GM12874 (cell line): ENCODE measurements at regions not wholly inside any gene's neighbourhood (a gene's known extent, or its start where the extent isn't known, plus 50 kb on each side); places are given as distances from the start of the nearest gene placed in this dataset.

Experiments
- TF ChIP-seq, protein P1 (sequence below): IDR thresholded peaks from 2 replicates; pipeline ENCODE4 v1.5.1; 2011; ENCODE audit warnings: low read depth, mild to moderate bottlenecking, control low read depth, low read length, moderate library complexity; ENCODE audit not compliant: insufficient read depth

DNA sequence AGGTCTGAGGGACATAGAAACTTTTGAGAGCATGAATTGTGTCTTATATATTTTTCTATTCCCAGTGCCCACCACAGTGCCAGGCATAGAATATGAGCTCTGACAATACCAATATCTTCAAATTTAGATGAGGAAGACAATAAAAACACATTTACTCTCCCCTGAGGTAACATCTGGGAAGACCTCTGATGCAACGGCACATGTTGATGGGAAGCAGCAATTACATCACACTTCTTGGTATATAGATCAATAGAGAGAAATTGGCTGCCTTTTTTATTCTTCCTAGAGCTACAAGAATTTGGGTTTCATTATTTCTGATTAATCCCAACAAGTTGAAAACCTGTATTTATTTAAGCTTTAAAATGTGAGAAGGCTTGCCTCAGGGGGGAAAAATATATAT lies 67.4 kb upstream of the SMAD1 start:
- TF ChIP-seq, protein P1, sequence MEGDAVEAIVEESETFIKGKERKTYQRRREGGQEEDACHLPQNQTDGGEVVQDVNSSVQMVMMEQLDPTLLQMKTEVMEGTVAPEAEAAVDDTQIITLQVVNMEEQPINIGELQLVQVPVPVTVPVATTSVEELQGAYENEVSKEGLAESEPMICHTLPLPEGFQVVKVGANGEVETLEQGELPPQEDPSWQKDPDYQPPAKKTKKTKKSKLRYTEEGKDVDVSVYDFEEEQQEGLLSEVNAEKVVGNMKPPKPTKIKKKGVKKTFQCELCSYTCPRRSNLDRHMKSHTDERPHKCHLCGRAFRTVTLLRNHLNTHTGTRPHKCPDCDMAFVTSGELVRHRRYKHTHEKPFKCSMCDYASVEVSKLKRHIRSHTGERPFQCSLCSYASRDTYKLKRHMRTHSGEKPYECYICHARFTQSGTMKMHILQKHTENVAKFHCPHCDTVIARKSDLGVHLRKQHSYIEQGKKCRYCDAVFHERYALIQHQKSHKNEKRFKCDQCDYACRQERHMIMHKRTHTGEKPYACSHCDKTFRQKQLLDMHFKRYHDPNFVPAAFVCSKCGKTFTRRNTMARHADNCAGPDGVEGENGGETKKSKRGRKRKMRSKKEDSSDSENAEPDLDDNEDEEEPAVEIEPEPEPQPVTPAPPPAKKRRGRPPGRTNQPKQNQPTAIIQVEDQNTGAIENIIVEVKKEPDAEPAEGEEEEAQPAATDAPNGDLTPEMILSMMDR = no peak

DNA sequence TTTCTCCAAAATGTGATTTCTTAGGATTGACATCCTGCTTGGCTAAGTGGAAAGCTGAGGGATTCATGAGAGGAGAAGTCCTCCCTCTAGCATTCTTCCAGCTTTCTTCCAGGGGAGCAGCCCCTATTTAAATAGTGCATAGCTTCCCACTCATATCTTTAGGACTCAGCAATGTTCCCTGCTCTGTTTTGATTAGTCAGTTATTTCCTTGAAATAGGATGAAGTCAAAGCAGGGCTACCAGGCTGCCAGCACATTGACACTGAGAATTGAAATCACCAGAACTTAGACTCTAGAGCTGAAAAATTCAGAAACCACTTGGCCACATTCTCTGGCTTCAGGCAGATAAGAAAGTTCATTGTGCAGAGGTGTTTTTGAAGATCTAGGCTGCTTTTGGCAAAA lies 74.7 kb upstream of the SMAD1 start:
- TF ChIP-seq, protein P1 = no peak

DNA sequence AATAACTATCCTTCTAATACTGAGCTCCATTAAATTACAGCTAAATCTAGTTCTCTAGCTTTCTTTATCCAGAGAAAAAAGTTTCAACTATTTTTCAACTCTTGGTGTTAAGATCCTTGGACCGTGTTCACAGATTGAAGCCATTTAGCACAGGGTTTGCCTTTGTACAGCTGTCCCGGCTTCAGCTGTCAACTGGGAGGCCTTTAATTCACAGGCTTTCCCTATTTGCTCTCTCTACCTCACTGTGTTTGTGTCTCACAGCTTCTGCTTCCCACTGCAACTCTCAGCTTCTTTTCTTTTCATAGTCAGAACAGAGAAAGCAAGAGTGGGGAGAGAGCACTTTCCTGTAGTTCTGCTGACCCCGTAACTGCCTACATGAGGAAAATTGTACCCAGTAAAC lies 76.9 kb upstream of the SMAD1 start:
- TF ChIP-seq, protein P1 = no peak

DNA sequence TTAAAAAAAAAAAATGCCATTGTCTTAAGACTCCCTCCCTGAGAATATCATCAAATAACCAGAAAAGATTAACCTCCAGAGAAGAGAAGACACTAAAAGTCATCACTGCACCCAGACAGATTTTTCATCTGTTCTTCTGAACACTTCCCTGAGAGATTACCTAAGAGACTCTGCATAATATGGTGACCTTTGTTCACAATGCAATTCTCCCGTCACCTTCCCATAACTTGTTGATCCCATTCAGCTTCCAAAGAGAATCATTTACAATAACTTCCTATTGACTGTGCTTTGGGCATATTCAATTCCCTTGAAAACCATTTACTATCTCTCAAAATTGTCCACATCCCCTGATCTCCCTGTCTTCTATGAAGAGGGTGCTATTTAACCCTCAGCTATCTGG lies 85.1 kb upstream of the SMAD1 start:
- TF ChIP-seq, protein P1 = no peak

DNA sequence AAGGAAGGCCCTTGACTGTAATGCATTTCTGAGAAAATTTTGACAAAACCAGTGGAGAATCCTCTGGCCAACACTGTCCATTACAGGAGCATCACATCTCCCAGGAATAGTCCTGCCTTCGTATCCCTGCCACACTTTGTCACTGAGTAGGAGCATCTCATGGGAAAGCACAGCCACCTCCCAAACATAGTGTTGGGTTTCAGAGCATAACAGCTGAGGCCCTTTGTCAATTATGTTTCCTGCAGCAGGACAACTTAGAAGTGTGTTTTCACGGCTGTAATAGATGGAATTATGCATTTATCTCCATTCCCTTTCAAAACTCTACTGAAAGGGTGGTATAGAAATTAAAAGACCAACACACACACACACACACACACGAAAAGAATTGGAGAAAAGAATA lies 91.1 kb upstream of the SMAD1 start:
- TF ChIP-seq, protein P1 = no peak

DNA sequence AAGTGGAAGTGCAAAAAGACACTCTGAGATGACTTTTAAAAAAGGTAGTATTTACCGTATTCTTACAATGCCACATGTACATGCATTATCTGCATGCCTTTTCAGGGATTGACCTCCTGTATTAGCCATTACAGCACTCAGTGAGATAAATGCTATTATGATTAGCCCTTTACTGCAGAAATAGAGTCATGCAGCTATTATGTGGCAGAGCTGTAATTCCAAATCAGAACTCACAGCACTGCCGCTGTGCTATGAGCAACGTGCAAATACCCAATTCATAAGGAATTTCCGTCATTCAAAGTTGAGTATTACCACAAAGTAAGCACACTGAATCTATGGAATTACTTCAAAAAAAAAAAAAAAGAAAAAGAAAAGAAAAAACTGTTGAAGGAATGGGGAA lies 92.1 kb upstream of the SMAD1 start:
- TF ChIP-seq, protein P1 = no peak

DNA sequence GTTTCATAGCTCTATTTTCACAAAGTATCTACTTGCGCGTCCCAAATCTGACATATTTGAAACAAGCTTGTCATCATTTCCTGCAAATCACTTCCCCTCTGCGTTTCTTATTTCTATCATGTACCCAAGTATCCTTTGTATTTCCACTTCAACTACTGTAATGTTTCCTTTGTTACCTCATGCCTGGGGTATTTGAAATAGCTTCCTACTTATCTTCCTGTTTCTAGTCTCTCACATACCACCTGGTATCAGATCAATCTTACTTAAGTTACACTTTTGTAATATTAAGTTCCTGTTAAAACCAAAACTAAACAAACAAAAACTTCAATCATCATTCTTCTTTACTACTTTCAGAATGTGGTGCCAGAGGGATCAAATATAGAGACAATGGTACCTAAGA lies 93.6 kb upstream of the SMAD1 start:
- TF ChIP-seq, protein P1 = no peak

DNA sequence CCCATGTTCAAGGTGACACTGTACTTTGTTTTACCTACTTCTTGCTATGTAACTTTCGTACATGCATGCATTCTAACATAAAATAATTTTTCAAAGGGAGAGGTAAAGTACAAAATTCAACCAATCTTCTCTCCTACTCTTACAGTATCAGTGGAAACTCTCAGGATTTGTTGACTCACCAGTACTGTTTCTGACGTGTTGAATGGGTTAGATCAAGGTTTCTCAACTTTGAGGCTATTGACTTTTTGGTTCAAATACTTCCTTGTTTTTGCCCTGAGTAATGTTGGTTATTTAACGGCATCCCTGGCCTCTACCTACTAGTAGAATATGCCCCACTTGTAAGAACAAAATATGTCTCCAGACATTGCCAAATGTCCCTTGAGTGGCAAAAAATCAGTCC lies 94.6 kb upstream of the SMAD1 start:
- TF ChIP-seq, protein P1 = no peak
